ENCODE measurements at regions not wholly inside any gene's neighbourhood (a gene's known extent, or its start where the extent isn't known, plus 50 kb on each side); places are given as distances from the start of the nearest gene placed in this dataset.

- POLR2A ChIA-PET, result no interaction called here
- H3K36me3 Mint-ChIP-seq (ENCODE audit: low read depth), result no peaks in the 10 kb centered on the region
- no peak for TF ChIP-seq CTCF (IDR thresholded peaks at IDR 0.05)
- no peaks in the 10 kb centered on the region for H3K9me3 Mint-ChIP-seq
- no peak overlapping the region for H3K27ac Mint-ChIP-seq
- ATAC-seq (no peak), DNase-seq (no peak)
- no peaks in the 10 kb centered on the region for H3K27me3 Mint-ChIP-seq
- CTCF ChIA-PET, result no interaction called here
- H3K4me3 Mint-ChIP-seq, result no peak overlapping the region
- no peaks in the 10 kb centered on the region for H3K4me1 Mint-ChIP-seq (ENCODE audit: low read depth)
- intact Hi-C loops (cut with micrococcal nuclease), result no loop called here
Observed at GRCh38 chr5:4949108-4949507, 191.0 kb upstream of the ADAMTS16 start.

DNA sequence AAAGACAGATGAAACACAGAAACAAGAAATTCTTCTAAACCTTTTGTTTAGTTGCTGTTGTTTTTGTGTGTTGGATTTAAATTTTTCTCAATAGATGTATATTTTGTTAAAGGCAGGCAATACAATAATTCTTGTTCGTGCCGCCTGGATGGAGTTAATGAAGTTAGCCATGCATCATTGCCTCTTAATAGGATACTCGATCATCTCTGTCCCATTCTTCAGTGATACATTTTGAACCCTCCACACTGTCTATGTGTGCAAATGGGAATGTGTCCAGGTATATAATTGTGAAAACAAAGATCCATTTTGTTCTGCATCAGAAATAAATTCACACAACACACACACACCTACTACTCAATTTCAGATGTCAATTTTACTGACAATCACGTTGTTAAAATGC is 186.6 kb upstream of the ADAMTS16 start:
- Mint-ChIP-seq H3K27ac (no peak overlapping the region), H3K4me3 (no peak overlapping the region), H3K9me3 (no peaks in the 10 kb centered on the region), H3K27me3 (no peaks in the 10 kb centered on the region), H3K4me1 (ENCODE audit: low read depth) (no peaks in the 10 kb centered on the region), H3K36me3 (ENCODE audit: low read depth) (no peaks in the 10 kb centered on the region)
- intact Hi-C loops (cut with micrococcal nuclease), result no loop called here
- ChIA-PET CTCF (no interaction called here), POLR2A (no interaction called here)
- no peak for TF ChIP-seq CTCF (IDR thresholded peaks at IDR 0.05)
- DNase-seq (no peak), ATAC-seq (no peak)

DNA sequence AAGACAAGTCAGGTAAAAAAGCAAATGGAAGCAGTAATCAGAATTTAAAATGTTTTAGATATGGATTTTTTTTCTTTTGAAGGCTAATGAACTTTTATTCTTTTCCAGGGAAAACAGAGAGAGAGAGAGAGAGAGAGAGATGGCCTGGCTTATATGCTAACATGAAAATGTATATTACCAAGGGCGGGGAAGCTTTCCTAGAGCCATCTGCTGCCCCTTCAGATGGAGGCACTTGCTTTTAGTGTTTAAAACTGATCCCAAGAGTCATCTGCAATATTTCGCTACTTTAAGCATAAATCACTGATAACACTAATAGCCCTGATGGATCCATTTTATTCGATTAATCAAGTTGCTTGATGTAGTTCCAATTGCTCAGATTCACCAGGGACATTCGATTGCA is 186.1 kb upstream of the ADAMTS16 start:
- no peaks in the 10 kb centered on the region for H3K27me3 Mint-ChIP-seq
- no peaks in the 10 kb centered on the region for H3K36me3 Mint-ChIP-seq (ENCODE audit: low read depth)
- H3K27ac Mint-ChIP-seq, result no peak overlapping the region
- no peaks in the 10 kb centered on the region for H3K4me1 Mint-ChIP-seq (ENCODE audit: low read depth)
- no peak overlapping the region for H3K4me3 Mint-ChIP-seq
- ATAC-seq (no peak), DNase-seq (no peak)
- no peaks in the 10 kb centered on the region for H3K9me3 Mint-ChIP-seq
- TF ChIP-seq CTCF (IDR thresholded peaks at IDR 0.05), result no peak
- ChIA-PET CTCF (no interaction called here), POLR2A (no interaction called here)
- intact Hi-C loops (cut with micrococcal nuclease), result no loop called here

- H3K4me3 Mint-ChIP-seq, result no peak overlapping the region
- H3K9me3 Mint-ChIP-seq, result peaks cover 2% of the 10 kb centered on the region
- no peak for ATAC-seq
- DNase-seq, result no peak
- H3K4me1 Mint-ChIP-seq (ENCODE audit: low read depth), result no peaks in the 10 kb centered on the region
- POLR2A ChIA-PET, result no interaction called here
- no peak for TF ChIP-seq CTCF (IDR thresholded peaks at IDR 0.05)
- H3K27me3 Mint-ChIP-seq, result no peaks in the 10 kb centered on the region
- H3K27ac Mint-ChIP-seq, result no peak overlapping the region
- CTCF ChIA-PET, result no interaction called here
- H3K36me3 Mint-ChIP-seq (ENCODE audit: low read depth), result no peaks in the 10 kb centered on the region
- intact Hi-C loops (cut with micrococcal nuclease), result no loop called here
Observed at GRCh38 chr5:4963265-4963664, 176.9 kb upstream of the ADAMTS16 start.

GRCh38 chr5:4969351-4969750 is 170.8 kb upstream of the ADAMTS16 start:
- no peaks in the 10 kb centered on the region for H3K36me3 Mint-ChIP-seq (ENCODE audit: low read depth)
- H3K4me1 Mint-ChIP-seq (ENCODE audit: low read depth), result no peaks in the 10 kb centered on the region
- CTCF ChIA-PET, result no interaction called here
- POLR2A ChIA-PET, result no interaction called here
- no peak for ATAC-seq
- H3K4me3 Mint-ChIP-seq, result no peak overlapping the region
- peaks cover 2% of the 10 kb centered on the region for H3K9me3 Mint-ChIP-seq
- no peak for DNase-seq
- no peak for TF ChIP-seq CTCF (IDR thresholded peaks at IDR 0.05)
- no peaks in the 10 kb centered on the region for H3K27me3 Mint-ChIP-seq
- H3K27ac Mint-ChIP-seq, result no peak overlapping the region
- intact Hi-C loops (cut with micrococcal nuclease), result no loop called here
